H9 (cell line): ENCODE measurements at regions not wholly inside any gene's neighbourhood (a gene's known extent, or its start where the extent isn't known, plus 50 kb on each side); places are given as distances from the start of the nearest gene placed in this dataset.

Experiments used
- DNase-seq: peaks from one replicate; pipeline ENCODE4 v3.0.0-alpha.2; 2017
- H2AFZ ChIP-seq: one replicate; pipeline ENCODE4 v1.6.1; 2013; ENCODE audit warnings: mild to moderate bottlenecking, low read length, control low read depth, moderate library complexity
- H2AK5ac ChIP-seq: 2 replicates; pipeline ENCODE4 v1.6.1; 2013; ENCODE audit warnings: low read length, control low read depth, mixed read lengths; ENCODE audit not compliant: insufficient read length
- H2BK120ac ChIP-seq: one replicate; pipeline ENCODE4 v1.6.1; 2013; ENCODE audit warnings: low read depth, mild to moderate bottlenecking, low read length, control low read depth, inconsistent platforms; ENCODE audit not compliant: poor library complexity, severe bottlenecking
- H2BK12ac ChIP-seq: 2 replicates; pipeline ENCODE4 v1.6.1; 2013; ENCODE audit warnings: low read length, control low read depth, mixed read lengths, low read depth; ENCODE audit not compliant: insufficient read length
- H2BK15ac ChIP-seq: 2 replicates; pipeline ENCODE4 v1.6.1; 2013; ENCODE audit warnings: low read depth, low read length, control low read depth
- H2BK20ac ChIP-seq: one replicate; pipeline ENCODE4 v1.6.1; 2013; ENCODE audit warnings: low read depth, mild to moderate bottlenecking, low read length, control low read depth, inconsistent platforms; ENCODE audit not compliant: poor library complexity, severe bottlenecking
- H2BK5ac ChIP-seq: 2 replicates; pipeline ENCODE4 v1.6.1; 2013; ENCODE audit warnings: low read length, control low read depth, mixed read lengths; ENCODE audit not compliant: insufficient read length
- H3K14ac ChIP-seq: 2 replicates; pipeline ENCODE4 v1.6.1; 2013; ENCODE audit warnings: low read length, control low read depth; ENCODE audit not compliant: insufficient read depth
- H3K18ac ChIP-seq: 2 replicates; pipeline ENCODE4 v1.6.1; 2013; ENCODE audit warnings: low read depth, mild to moderate bottlenecking, mixed read lengths, low read length, control low read depth; ENCODE audit not compliant: insufficient read length
- H3K23ac ChIP-seq: 2 replicates; pipeline ENCODE4 v1.6.1; 2013; ENCODE audit warnings: low read length, control low read depth, mixed read lengths, low read depth; ENCODE audit not compliant: insufficient read length
- H3K23me2 ChIP-seq: 2 replicates; pipeline ENCODE4 v1.6.1; 2013; ENCODE audit warnings: low read depth, mild to moderate bottlenecking, mixed read lengths, low read length, control low read depth; ENCODE audit not compliant: insufficient read length, poor library complexity, severe bottlenecking
- H3K27ac ChIP-seq: 2 replicates; pipeline ENCODE4 v1.5.1; 2013; ENCODE audit warnings: low read length, control low read depth, mixed read lengths, low read depth; ENCODE audit not compliant: insufficient read length
- H3K27me3 ChIP-seq: 2 replicates; pipeline ENCODE4 v1.6.1; 2013; ENCODE audit warnings: low read length, control low read depth, inconsistent platforms; ENCODE audit not compliant: insufficient read depth
- H3K4ac ChIP-seq: 2 replicates; pipeline ENCODE4 v1.6.1; 2013; ENCODE audit warnings: low read depth, mild to moderate bottlenecking, control low read depth, inconsistent platforms, low read length, moderate library complexity
- H3K4me1 ChIP-seq: 2 replicates; pipeline ENCODE4 v1.6.1; 2013; ENCODE audit warnings: low read length, control low read depth, inconsistent platforms; ENCODE audit not compliant: insufficient read depth
- H3K4me2 ChIP-seq: 2 replicates; pipeline ENCODE4 v1.6.1; 2013; ENCODE audit warnings: low read length, control low read depth, mixed read lengths; ENCODE audit not compliant: insufficient read length, insufficient read depth
- H3K56ac ChIP-seq: 2 replicates; pipeline ENCODE4 v1.6.1; 2013; ENCODE audit warnings: low read depth, mild to moderate bottlenecking, mixed read lengths, low read length, control low read depth; ENCODE audit not compliant: insufficient read length
- H3K79me1 ChIP-seq: 2 replicates; pipeline ENCODE4 v1.6.1; 2013; ENCODE audit warnings: low read depth, mild to moderate bottlenecking, moderate library complexity, low read length, control low read depth, inconsistent platforms; ENCODE audit not compliant: insufficient read depth, poor library complexity, severe bottlenecking
- H3K79me2 ChIP-seq: 2 replicates; pipeline ENCODE4 v1.6.1; 2013; ENCODE audit warnings: low read length, control low read depth, inconsistent platforms; ENCODE audit not compliant: insufficient read depth
- H3K9ac ChIP-seq: 2 replicates; pipeline ENCODE4 v1.6.1; 2013; ENCODE audit warnings: low read length, control low read depth, mixed read lengths; ENCODE audit not compliant: insufficient read length; ENCODE audit errors: extremely low read depth
- H3K9me3 ChIP-seq: one replicate; pipeline ENCODE4 v1.6.1; 2013; ENCODE audit warnings: low read depth, low read length, inconsistent platforms; ENCODE audit not compliant: control insufficient read depth
- H3T11ph ChIP-seq: one replicate; pipeline ENCODE4 v1.6.1; 2013; ENCODE audit warnings: mild to moderate bottlenecking, low read length, control low read depth, inconsistent platforms
- H4K20me1 ChIP-seq: one replicate; pipeline ENCODE4 v1.6.1; 2013; ENCODE audit not compliant: control insufficient read depth, insufficient read length, insufficient read depth
- H4K5ac ChIP-seq: 2 replicates; pipeline ENCODE4 v1.6.1; 2013; ENCODE audit warnings: low read depth, mild to moderate bottlenecking, mixed read lengths, low read length, control low read depth; ENCODE audit not compliant: insufficient read length
- H4K8ac ChIP-seq: replicated peaks from 2 replicates; pipeline ENCODE4 v1.6.1; 2013; ENCODE audit warnings: low read length, control low read depth, mixed read lengths, low read depth; ENCODE audit not compliant: insufficient read length
- H4K91ac ChIP-seq: 2 replicates; pipeline ENCODE4 v1.6.1; 2013; ENCODE audit warnings: low read depth, mild to moderate bottlenecking, moderate library complexity, mixed read lengths, low read length, control low read depth; ENCODE audit not compliant: insufficient read length
- H3K27ac Mint-ChIP-seq, 3 experiments: 2 replicates in 2 of 3; 3 replicates in 1 of 3; pipeline ENCODE4 v1.8.0; 2020 to 2021; ENCODE audit warnings: mixed read lengths in 3 of 3, mild to moderate bottlenecking in 1 of 3, moderate library complexity in 1 of 3
- H3K27me3 Mint-ChIP-seq: 2 replicates; pipeline ENCODE4 v1.8.0; 2021; ENCODE audit warnings: low read depth, mild to moderate bottlenecking, moderate library complexity, mixed read lengths
- H3K36me3 Mint-ChIP-seq, 3 experiments: 2 replicates in 2 of 3; 3 replicates in 1 of 3; pipeline ENCODE4 v1.8.0; 2020 to 2021; ENCODE audit warnings: low read depth in 3 of 3, mixed read lengths in 3 of 3; ENCODE audit not compliant: insufficient read depth in 1 of 3
- H3K4me1 Mint-ChIP-seq, 2 experiments: 2 replicates each; pipeline ENCODE4 v1.8.0; 2020; ENCODE audit warnings: mixed read lengths in 2 of 2
- H3K4me3 Mint-ChIP-seq, 2 experiments: 2 replicates in 1 of 2; 3 replicates in 1 of 2; pipeline ENCODE4 v1.8.0; 2020 to 2021; ENCODE audit warnings: mild to moderate bottlenecking in 2 of 2, mixed read lengths in 2 of 2, moderate library complexity in 1 of 2
- H3K9me3 Mint-ChIP-seq, 2 experiments: 2 replicates in 1 of 2; 3 replicates in 1 of 2; pipeline ENCODE4 v1.8.0; 2020; ENCODE audit warnings: mild to moderate bottlenecking in 2 of 2, mixed read lengths in 2 of 2, moderate library complexity in 1 of 2
- WGBS: extraction: QIAGEN DNeasy Blood & Tissue Kit; methylation state at CpG from one replicate; pipeline ENCODE4 v1.1.7; 2013; ENCODE audit warnings: missing lambda C conversion rate, low lambda C conversion rate, mixed read lengths; ENCODE audit not compliant: insufficient read length; ENCODE audit errors: extremely low coverage; 5-methylcytosine and 5-hydroxymethylcytosine counted together
- TF ChIP-seq, protein P1 (sequence below): fragments of 200-600 bp; sonication (generic); conservative IDR thresholded peaks from 3 replicates; pipeline ENCODE4 v1.8.0; 2021; ENCODE audit warnings: antibody characterized with exemption, mild to moderate bottlenecking

DNA sequence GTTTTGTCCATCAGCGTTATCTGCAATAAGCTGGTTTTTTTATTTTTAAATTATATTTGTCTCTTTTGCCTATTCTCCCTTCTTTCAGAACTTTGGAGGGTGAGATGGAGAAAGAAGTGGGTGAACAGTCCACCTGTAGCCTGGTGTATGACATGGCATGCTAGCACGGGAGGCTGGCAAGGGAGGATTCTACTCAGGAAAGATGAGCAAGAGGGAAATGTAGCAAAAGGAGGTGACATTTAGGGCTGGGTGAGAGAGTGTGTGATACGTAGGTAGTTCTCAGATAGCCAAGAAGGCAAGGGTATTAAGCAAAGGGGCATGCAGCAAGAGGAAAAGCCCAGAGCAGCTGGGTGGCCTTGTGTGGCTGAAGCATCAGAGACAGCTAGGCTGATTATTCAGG, 612.9 kb upstream of the IGFBP3 start:
- no peak overlapping the region for H3K9ac ChIP-seq
- no peaks in the 10 kb centered on the region for H3K9me3 ChIP-seq
- no peak overlapping the region for H2BK15ac ChIP-seq
- H3T11ph ChIP-seq = no peak overlapping the region
- no peak overlapping the region for H3K4me3 Mint-ChIP-seq
- H3K14ac ChIP-seq = no peak overlapping the region
- no peaks in the 10 kb centered on the region for H4K20me1 ChIP-seq
- H3K18ac ChIP-seq = no peak overlapping the region
- H3K79me1 ChIP-seq = no peaks in the 10 kb centered on the region
- no peak for DNase-seq
- no peak overlapping the region for H3K27ac ChIP-seq
- H4K5ac ChIP-seq = no peak overlapping the region
- H3K36me3 Mint-ChIP-seq = peaks cover 3 to 10% (median 9%) of the 10 kb centered on the region in 3 experiments; a peak in 6 of 7 replicates
- H3K56ac ChIP-seq = no peak overlapping the region
- no peak overlapping the region for H2AK5ac ChIP-seq
- no peak overlapping the region for H2BK5ac ChIP-seq
- H3K4me1 ChIP-seq = peaks cover 8% of the 10 kb centered on the region
- peaks cover 31% of the 10 kb centered on the region for H3K27me3 ChIP-seq
- H3K23ac ChIP-seq = no peak overlapping the region
- WGBS = no CpG with 5 or more reads among the region's 3 CpGs
- H3K4me2 ChIP-seq = no peak overlapping the region
- no peak overlapping the region for H4K91ac ChIP-seq
- no peaks in the 10 kb centered on the region for H3K23me2 ChIP-seq
- H2BK120ac ChIP-seq = no peak overlapping the region
- H3K27me3 Mint-ChIP-seq = peaks cover 73% of the 10 kb centered on the region
- no peak overlapping the region for H2BK12ac ChIP-seq
- H3K27ac Mint-ChIP-seq = no peak overlapping the region
- H2BK20ac ChIP-seq = no peak overlapping the region
- H4K8ac ChIP-seq = no peak overlapping the region
- H2AFZ ChIP-seq = no peak overlapping the region
- peaks cover 24 to 30% of the 10 kb centered on the region in 2 experiments for H3K4me1 Mint-ChIP-seq
- TF ChIP-seq, protein P1, sequence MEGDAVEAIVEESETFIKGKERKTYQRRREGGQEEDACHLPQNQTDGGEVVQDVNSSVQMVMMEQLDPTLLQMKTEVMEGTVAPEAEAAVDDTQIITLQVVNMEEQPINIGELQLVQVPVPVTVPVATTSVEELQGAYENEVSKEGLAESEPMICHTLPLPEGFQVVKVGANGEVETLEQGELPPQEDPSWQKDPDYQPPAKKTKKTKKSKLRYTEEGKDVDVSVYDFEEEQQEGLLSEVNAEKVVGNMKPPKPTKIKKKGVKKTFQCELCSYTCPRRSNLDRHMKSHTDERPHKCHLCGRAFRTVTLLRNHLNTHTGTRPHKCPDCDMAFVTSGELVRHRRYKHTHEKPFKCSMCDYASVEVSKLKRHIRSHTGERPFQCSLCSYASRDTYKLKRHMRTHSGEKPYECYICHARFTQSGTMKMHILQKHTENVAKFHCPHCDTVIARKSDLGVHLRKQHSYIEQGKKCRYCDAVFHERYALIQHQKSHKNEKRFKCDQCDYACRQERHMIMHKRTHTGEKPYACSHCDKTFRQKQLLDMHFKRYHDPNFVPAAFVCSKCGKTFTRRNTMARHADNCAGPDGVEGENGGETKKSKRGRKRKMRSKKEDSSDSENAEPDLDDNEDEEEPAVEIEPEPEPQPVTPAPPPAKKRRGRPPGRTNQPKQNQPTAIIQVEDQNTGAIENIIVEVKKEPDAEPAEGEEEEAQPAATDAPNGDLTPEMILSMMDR = no peak
- H3K9me3 Mint-ChIP-seq = peaks cover 9 to 10% of the 10 kb centered on the region in 2 experiments
- H3K79me2 ChIP-seq = no peaks in the 10 kb centered on the region
- no peak overlapping the region for H3K4ac ChIP-seq
